ENCODE measurements at regions not wholly inside any gene's neighbourhood (a gene's known extent, or its start where the extent isn't known, plus 50 kb on each side); places are given as distances from the start of the nearest gene placed in this dataset.

DNA sequence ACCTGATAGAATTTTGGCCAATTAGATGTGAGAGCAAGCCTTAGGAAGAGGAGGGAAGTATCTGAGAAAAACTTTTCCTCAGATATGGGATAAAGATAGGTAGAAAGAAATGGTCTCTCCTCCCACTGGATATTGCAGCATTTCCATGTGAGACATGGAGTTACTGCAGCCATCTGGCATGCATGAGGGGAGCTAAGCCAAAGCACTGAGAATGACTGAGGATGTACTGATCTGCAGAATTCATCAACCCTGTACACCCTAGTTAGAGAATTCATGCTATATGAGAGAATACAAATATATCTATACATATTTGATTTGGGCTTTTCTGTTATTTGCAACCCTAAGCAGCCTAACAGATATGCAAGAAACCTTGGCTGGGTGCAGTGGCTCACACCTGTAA lies 52.5 kb upstream of the RPL34 start:
- H3K4me3 ChIP-seq: no peak overlapping the region
- H3K36me3 ChIP-seq: no peaks in the 10 kb centered on the region
- H3K9me3 ChIP-seq: no peaks in the 10 kb centered on the region
- no peak for DNase-seq
- no peaks in the 10 kb centered on the region for H3K27me3 ChIP-seq

DNA sequence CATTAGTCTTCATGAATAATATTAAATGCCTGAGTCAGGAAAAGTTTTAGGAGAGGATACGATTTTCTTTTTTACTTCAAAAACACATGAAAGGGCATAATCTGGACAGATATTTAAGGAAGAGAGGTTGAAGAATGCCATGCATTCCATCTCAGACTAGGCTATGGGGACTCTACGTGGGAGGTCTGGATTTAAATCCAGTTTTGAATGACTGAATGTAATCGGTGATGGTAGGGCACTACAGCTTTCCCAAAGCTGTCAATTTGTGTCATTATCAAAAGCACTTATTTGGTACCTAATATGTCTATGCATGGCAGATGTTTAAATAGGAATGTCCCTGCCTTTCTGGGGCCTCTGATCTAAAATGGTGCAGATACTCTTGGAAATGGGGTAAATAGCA lies 59.3 kb upstream of the RPL34 start:
- no peaks in the 10 kb centered on the region for H3K36me3 ChIP-seq
- H3K4me3 ChIP-seq: no peak overlapping the region
- H3K27me3 ChIP-seq: no peaks in the 10 kb centered on the region
- H3K9me3 ChIP-seq: no peaks in the 10 kb centered on the region
- DNase-seq: no peak

DNA sequence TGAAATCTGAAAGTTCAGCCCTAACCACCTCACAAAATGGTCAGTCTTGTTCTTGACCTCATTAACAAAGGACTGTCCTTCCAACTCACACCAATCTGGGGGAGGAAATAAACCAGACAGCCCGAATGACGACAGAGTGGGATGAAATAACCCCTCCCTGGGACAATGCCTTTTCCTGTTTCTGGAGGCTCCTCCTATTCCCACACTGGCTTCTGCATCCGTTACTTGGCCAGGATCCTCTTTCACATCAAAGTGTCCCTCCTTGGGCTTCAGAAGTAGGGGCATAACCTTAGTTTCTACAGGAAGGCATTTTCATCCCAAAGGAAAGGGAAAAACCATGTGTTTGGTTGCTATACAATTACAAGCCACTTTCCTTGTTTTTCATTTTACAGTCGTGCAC lies 59.8 kb upstream of the RPL34 start:
- no peak for DNase-seq

DNA sequence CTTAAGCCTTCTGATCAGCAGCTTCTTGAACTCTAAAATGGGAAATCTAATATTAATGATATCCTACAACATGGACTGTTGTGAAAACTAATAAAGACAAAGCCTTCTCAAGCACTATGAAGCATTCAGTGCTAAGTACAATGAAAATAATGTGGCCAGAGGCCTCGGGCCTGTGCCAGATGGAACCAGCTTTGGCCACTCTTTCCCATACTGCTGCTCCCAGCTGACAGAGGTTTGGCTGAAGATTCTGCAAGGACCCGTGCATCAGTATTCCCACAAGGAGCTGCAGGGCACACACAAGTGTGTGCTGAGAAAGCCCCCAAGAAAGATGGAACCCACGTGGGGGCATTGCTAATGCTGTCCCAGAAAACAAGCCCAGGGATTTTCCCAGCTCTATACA lies 60.5 kb upstream of the RPL34 start:
- DNase-seq: no peak
- Histone ChIP-seq H3K4me3 (no peak overlapping the region), H3K36me3 (no peaks in the 10 kb centered on the region), H3K27me3 (no peaks in the 10 kb centered on the region), H3K9me3 (no peaks in the 10 kb centered on the region)

More for the DNA sequence above, 59.8 kb upstream of the RPL34 start:
- Histone ChIP-seq H3K4me3 (no peak overlapping the region), H3K36me3 (no peaks in the 10 kb centered on the region), H3K9me3 (no peaks in the 10 kb centered on the region), H3K27me3 (no peaks in the 10 kb centered on the region)

DNA sequence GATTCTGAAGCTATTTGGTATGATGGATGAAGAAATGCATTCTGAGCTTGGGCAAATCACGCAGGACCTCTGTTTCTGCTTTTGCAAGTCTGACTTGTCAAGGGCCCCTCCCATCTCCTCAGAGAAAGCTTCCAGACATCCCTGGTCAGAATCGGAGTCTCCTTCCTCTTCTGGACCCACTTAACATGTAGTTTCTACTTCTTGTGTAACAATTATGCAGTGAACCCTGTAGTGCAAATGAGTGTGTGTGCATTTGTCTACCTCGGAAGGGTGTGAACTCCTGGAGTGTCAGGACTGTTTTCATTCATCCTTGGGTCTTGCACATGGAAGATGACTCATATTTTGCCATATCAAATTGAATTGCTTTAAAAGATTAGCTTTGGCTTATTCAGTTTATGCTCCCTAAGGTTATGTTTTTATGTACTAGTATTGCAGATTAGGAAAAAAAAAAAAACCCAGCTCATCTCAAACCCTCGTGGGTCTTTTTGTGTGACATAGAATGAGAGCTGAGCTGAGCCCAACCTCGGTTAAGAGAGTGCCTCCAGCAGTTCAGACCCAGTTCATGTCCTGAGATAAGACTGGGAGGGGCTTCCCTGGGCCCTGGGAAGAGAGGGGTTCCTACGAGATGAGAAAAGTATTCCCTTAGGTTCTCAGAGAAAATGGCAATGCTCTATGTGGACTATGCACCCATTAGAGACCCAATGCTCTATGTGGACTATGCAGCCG lies 61.1 kb upstream of the RPL34 start:
- DNase-seq: no peak
- Histone ChIP-seq H3K27me3 (no peaks in the 10 kb centered on the region), H3K4me3 (no peak overlapping the region), H3K36me3 (no peaks in the 10 kb centered on the region), H3K9me3 (no peaks in the 10 kb centered on the region)

DNA sequence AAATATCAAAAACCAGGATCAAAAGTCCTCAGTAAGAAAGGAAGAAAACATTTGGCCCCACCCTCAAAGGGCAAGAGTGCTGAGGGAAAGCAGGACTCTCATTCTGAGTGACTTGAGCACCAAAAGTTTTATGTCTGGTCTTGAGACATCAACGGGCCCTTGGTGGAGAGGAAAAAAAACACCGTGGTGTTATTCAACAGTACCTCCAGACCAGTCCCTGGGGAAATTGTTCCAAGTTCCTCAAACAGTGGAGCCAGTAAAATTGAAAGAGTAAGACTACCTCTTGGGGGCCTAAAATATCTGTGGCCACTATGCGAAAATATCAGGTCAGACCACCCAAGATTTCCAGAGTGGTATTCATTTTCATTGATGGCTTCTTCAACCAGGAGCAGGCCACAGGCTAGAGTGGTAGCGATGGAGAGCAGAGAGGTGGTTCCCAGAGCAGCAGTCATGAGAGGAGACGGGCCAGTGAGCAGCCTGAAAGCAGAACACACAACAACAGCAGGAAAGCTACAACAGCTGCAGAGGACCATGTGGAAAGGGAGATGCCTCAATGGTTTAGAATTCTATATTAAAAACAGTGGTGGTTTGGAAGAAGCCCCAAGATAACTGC lies 63.7 kb upstream of the RPL34 start:
- Histone ChIP-seq H3K9me3 (no peaks in the 10 kb centered on the region), H3K27me3 (no peaks in the 10 kb centered on the region), H3K4me3 (no peak overlapping the region), H3K36me3 (no peaks in the 10 kb centered on the region)
- DNase-seq: no peak

DNA sequence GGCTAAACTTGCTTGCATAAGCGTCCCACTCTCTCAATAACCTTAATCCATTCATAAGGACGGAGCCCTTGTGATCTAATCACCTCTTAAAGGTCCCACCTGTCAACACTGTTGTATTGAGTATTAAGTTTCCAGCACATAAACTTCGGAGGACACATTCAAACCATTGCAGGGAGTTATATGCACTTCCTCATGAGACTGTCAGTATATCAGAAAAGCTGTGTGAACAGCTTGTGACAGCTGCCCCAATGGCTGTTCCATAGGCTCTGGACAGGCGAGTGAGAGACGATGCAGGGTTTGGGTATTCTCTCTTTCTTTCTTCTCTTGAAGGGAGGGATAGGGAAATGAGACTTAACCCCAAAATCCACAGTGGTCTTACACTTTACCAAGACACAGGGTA lies 64.2 kb upstream of the RPL34 start:
- H3K9me3 ChIP-seq: no peaks in the 10 kb centered on the region
- H3K27me3 ChIP-seq: no peaks in the 10 kb centered on the region
- DNase-seq: no peak
- no peaks in the 10 kb centered on the region for H3K36me3 ChIP-seq
- H3K4me3 ChIP-seq: no peak overlapping the region

DNA sequence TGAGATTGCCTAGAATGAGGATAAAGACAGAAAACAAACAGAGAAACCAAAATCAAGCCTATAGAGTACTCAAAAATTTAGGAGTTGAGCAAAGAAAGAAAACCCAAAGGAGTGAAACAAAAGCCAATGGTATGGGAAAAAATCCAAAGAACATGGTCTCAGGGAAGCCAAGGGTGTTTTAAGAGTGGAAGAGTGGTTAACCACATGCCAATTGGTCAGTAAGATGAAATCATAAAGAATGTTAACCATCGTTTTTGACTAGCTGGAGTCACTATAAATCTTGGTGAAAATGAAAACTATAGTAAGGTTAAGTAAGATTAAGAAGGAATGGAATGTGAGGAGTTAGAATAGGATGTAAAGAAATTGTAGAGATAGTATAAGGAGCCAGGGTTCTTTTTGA lies 64.7 kb upstream of the RPL34 start:
- H3K36me3 ChIP-seq: no peaks in the 10 kb centered on the region
- DNase-seq: no peak
- no peak overlapping the region for H3K4me3 ChIP-seq
- no peaks in the 10 kb centered on the region for H3K9me3 ChIP-seq
- H3K27me3 ChIP-seq: no peaks in the 10 kb centered on the region

DNA sequence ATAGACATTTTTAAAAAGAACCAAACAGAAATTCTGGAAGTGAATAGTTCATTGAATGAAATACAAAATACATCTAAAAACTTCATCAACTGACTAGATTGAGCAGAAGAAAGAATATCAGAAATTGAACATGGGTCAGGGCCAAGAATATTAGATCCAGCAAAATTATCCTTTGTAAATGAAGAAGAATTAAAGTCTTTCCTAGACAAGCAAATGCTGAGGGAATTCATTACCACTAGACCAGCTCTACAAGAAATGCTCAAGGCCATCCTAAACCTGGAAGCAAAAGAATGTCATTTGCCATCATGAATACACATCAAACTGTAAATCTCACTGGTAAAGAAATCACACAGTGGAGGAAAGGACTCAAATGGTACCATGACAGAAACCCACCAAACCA lies 72.7 kb upstream of the RPL34 start:
- Histone ChIP-seq H3K27me3 (no peaks in the 10 kb centered on the region), H3K4me3 (no peak overlapping the region), H3K9me3 (no peaks in the 10 kb centered on the region), H3K36me3 (no peaks in the 10 kb centered on the region)
- DNase-seq: no peak

DNA sequence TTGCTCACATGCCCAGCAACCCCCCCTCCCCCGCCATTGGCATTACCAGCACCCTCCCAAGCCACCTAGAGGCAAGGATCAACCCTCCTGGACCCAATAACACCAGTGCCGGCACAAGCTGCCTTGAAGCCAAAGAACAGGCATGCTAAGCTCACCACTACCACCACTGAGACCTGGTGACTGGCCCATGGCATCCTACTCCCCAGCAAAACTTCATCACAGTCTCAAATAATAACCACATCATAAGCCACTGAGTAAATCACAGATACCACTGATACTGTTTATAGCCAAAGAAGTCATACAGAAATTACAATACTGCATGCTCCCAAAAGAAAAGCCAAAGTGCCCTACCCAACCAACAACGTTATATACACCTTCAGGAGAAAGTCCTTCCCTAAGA lies 73.6 kb upstream of the RPL34 start:
- no peaks in the 10 kb centered on the region for H3K27me3 ChIP-seq
- H3K36me3 ChIP-seq: no peaks in the 10 kb centered on the region
- H3K9me3 ChIP-seq: no peaks in the 10 kb centered on the region
- no peak for DNase-seq
- H3K4me3 ChIP-seq: no peak overlapping the region

DNA sequence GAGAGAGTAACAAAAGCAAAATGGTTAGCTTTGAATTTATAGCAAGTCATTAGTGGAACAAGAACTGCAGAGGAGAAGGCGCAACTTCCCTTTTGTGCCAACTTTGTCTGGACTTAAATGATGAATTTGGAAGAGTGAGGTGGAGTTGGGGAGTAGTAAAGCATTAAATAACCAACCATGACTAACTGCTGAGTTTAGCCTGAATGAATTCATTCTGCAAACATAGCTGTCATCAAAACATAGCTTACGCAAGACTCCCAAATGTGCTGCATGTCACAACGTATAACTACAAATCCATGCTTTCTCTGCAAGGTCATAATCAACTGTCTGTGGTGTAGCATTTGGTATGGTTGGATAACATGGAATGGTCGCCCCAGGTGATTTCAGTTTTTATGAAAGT lies 75.9 kb upstream of the RPL34 start:
- DNase-seq: no peak
- Histone ChIP-seq H3K27me3 (no peaks in the 10 kb centered on the region), H3K4me3 (no peak overlapping the region), H3K36me3 (no peaks in the 10 kb centered on the region), H3K9me3 (no peaks in the 10 kb centered on the region)

DNA sequence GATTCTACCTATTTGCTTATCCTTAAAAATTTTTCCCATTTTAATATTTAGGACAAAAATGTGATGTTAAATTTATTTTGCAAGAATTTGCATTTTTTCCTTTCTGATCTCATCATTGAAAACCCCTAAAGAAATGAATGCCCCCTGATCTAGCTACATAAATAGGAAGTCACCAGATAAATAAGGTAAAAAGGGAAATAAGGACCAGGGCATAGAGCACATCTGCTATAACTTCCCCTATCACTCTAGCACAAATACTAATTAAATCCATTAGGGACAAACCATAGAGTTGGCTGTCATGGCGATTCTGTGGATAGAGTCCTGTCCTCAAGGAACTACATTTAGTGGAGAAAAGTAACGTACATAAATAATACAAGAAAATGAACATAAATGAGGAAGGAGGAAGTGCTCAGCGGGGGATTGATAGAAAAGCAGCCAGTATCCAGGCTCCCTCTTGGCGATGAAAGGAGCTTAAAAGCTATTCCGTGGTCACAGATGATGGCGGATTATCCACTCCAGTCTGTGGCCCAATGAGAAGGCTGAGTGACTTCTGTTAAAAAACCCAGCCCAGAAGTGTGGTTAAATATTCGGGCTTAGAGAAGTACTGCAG lies 76.9 kb upstream of the RPL34 start:
- no peaks in the 10 kb centered on the region for H3K9me3 ChIP-seq
- DNase-seq: no peak
- no peaks in the 10 kb centered on the region for H3K27me3 ChIP-seq

DNA sequence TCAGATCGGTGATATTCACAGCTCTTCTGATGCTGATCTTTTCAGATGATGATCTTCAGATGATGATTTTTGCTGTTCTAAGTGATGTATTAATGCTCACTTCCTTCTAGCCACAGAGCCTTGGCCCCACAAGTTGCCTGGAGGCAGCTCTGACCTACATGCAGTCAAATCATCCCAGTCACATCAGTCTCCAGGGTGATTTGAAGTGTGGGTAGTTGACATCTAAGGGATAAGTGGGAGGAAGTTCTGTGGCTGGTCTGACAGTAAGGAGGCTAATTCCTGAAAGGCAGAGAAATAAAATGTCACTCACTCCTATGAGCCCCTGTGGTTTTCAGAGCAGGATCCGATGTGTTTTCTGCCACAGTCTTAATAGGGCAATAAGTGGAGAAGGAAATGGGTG lies 79.8 kb upstream of the RPL34 start:
- Histone ChIP-seq H3K4me3 (no peak overlapping the region), H3K27me3 (no peaks in the 10 kb centered on the region), H3K36me3 (no peaks in the 10 kb centered on the region), H3K9me3 (no peaks in the 10 kb centered on the region)
- no peak for DNase-seq

More for the DNA sequence above, 76.9 kb upstream of the RPL34 start:
- H3K4me3 ChIP-seq: no peak overlapping the region
- H3K36me3 ChIP-seq: no peaks in the 10 kb centered on the region

DNA sequence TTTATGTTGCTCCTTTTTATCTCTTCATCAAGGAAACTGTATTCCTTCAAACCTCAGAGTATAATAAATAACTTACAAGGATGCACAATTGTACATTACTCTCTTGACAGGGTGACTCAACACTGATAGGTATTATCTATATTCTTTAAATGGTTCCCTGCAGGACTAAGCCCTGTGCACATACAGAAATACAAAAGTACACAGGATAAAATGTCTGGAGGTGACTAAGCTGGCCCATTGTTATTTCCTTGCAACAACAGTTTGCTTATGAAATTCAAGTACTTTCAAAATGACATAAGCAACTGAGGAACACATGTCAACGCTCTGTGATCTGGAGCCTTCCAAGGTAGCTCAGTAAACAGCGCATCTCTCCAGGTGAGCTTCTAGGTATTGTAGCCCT lies 83.8 kb upstream of the RPL34 start:
- no peak for DNase-seq
- H3K4me3 ChIP-seq: no peak overlapping the region
- H3K9me3 ChIP-seq: no peaks in the 10 kb centered on the region

DNA sequence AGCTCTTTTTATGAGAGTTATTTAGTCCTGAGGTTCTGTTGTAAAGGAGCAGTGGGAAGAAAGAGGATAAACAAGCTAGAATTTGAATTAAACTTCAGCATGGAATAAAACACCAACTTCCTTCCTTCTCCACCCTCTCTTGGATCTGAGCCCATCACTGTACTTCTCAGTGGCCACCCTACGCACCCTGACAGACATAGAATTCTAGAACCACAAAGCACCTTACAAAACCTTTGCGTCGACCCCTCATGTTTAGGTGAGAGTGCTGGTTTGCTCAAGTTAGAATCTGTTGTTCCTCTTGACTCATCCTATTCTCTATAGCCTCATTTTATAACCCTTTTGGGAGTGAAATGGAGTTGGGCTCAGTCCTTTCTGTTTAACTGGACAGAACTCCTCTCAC lies 84.6 kb upstream of the RPL34 start:
- H3K9me3 ChIP-seq: no peaks in the 10 kb centered on the region
- H3K4me3 ChIP-seq: no peak overlapping the region
- DNase-seq: no peak
- no peaks in the 10 kb centered on the region for H3K36me3 ChIP-seq
- no peaks in the 10 kb centered on the region for H3K27me3 ChIP-seq

More for the DNA sequence above, 83.8 kb upstream of the RPL34 start:
- H3K36me3 ChIP-seq: no peaks in the 10 kb centered on the region
- H3K27me3 ChIP-seq: no peaks in the 10 kb centered on the region

DNA sequence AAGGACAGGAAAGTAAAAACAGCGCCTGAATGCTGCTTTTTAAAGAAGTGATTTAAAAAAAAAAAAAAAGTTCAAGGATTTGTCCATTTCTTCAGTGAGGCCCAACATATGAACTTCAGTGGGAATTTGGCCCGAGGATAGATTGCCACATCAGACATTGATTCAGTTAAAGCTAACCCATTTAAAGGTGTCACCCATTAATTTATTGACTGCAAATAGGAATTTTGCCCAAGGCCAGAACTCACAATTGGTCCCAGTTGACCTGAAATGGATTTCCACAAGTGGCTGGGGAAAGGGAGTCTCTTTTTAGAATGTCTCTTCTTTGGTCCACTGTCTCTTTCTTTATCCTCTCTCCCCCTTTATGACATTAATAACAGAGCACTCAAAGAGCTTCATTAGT lies 86.5 kb upstream of the RPL34 start:
- Histone ChIP-seq H3K4me3 (no peak overlapping the region), H3K36me3 (no peaks in the 10 kb centered on the region), H3K27me3 (no peaks in the 10 kb centered on the region), H3K9me3 (no peaks in the 10 kb centered on the region)
- no peak for DNase-seq

DNA sequence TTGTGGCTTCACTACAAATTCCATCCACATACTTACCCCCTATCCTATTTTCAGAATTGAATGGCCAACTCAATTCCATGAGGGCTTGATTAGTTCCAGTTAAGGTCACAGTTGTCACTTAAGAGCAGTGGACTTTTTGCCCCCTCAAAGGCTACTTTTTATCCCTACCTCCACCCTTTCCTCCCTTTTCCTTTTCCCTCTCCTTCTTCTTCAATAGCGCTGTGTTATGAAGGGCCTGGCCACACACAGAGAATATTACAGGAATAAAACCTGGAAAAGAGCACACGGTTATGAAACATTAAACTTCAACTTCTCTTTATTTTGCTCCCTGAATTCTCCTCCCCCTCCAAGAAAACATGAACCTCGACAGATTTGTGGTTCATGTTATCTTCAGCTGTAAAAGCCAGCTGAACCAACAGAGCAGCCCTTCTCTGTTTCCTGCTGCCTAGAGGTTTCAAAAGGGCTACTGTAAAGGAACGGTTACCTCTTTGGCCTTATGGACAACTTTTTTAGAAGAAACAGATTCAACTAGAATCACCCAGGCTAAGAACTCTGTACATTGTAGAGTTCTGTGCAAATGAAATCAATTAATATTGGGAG lies 87.0 kb upstream of the RPL34 start:
- H3K9me3 ChIP-seq: no peaks in the 10 kb centered on the region
- H3K27me3 ChIP-seq: no peaks in the 10 kb centered on the region
- DNase-seq: no peak
- H3K4me3 ChIP-seq: no peak overlapping the region
- H3K36me3 ChIP-seq: no peaks in the 10 kb centered on the region

DNA sequence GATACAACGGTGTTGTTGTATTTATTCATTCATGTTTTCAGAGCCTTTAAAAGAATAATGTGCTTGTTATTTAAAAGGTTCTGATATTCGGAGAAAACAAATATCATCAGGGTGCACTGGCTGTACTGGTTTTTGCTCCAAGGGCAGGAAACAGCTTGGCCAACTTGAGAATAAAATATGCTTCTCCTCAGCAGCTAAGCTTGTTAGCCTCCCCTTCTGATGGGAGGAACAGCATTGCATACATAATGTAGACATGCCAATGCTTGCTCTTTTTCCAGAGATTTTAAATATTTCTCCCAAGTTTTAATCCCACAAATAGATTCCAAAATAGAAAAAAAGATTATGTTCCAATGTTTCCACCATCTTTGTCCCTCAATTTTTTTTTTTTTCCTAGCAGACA lies 87.6 kb upstream of the RPL34 start:
- H3K4me3 ChIP-seq: no peak overlapping the region
- no peaks in the 10 kb centered on the region for H3K36me3 ChIP-seq
- H3K9me3 ChIP-seq: no peaks in the 10 kb centered on the region
- no peak for DNase-seq
- no peaks in the 10 kb centered on the region for H3K27me3 ChIP-seq

Measured in MG63 (cell line).